HFFc6 (cell line): ENCODE measurements at regions not wholly inside any gene's neighbourhood (a gene's known extent, or its start where the extent isn't known, plus 50 kb on each side); places are given as distances from the start of the nearest gene placed in this dataset.

ENCODE experiments used
- DNase-seq: peaks from one replicate; pipeline ENCODE4 v3.0.0-alpha.2; 2018
- H3K27ac Mint-ChIP-seq: 2 replicates; pipeline ENCODE4 v1.8.0; 2020; ENCODE audit warnings: mild to moderate bottlenecking, mixed read lengths
- H3K27me3 Mint-ChIP-seq: 2 replicates; pipeline ENCODE4 v1.8.0; 2021; ENCODE audit warnings: mild to moderate bottlenecking, moderate library complexity, mixed read lengths; ENCODE audit not compliant: insufficient read depth
- H3K36me3 Mint-ChIP-seq: 2 replicates; pipeline ENCODE4 v1.8.0; 2021; ENCODE audit warnings: low read depth, mixed read lengths
- H3K4me1 Mint-ChIP-seq: 2 replicates; pipeline ENCODE4 v1.8.0; 2020; ENCODE audit warnings: low read depth, mixed read lengths
- H3K4me3 Mint-ChIP-seq: 2 replicates; pipeline ENCODE4 v1.8.0; 2020; ENCODE audit warnings: mild to moderate bottlenecking, moderate library complexity, mixed read lengths
- H3K9me3 Mint-ChIP-seq: 2 replicates; pipeline ENCODE4 v1.8.0; 2020; ENCODE audit warnings: mild to moderate bottlenecking, mixed read lengths
- CTCF ChIP-seq: fragments of 200-600 bp; sonication (generic); IDR thresholded peaks from 2 replicates; pipeline ENCODE4 v1.5.0; 2021; ENCODE audit warnings: antibody characterized with exemption, mild to moderate bottlenecking

GRCh38 chr20:22420116-22420598 lies 164.2 kb downstream of the FOXA2 start:
- peaks cover 12% of the 10 kb centered on the region; the same call in 1 of the 2 replicates for H3K36me3 Mint-ChIP-seq
- no peak overlapping the region for H3K4me3 Mint-ChIP-seq
- peaks cover 1% of the 10 kb centered on the region for H3K27me3 Mint-ChIP-seq
- no peak overlapping the region for H3K27ac Mint-ChIP-seq
- no peaks in the 10 kb centered on the region for H3K4me1 Mint-ChIP-seq
- H3K9me3 Mint-ChIP-seq, result peaks cover 49% of the 10 kb centered on the region
- TF ChIP-seq CTCF, result no peak
- DNase-seq, result no peak

GRCh38 chr20:22418738-22419137 lies 165.6 kb downstream of the FOXA2 start:
- Mint-ChIP-seq H3K36me3 (peaks cover 12% of the 10 kb centered on the region; the same call in 1 of the 2 replicates), H3K27me3 (peaks cover 1% of the 10 kb centered on the region), H3K27ac (no peak overlapping the region), H3K4me1 (no peaks in the 10 kb centered on the region), H3K4me3 (no peak overlapping the region), H3K9me3 (peaks cover 51% of the 10 kb centered on the region)
- no peak for TF ChIP-seq CTCF
- no peak for DNase-seq

DNA sequence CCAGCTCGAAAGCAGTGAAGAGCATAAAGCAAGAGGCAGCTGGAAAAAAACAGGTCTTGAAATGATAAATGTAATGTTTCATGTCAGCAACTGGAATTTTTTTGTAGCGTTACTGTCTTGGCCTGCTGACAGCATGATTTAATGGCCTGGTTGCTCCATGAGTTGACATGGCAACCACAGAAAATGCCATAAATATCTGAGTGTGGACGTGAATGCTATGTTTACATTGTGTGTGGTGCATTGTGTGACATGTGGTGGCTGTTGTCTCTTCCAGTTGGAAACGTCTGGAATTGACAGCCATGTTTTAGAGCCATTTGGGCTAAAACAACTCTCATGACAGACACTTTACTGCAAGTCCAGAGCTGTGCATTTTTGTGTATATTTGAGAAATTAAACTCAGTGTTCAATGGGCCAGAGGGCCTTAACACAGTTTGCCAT lies 170.0 kb downstream of the FOXA2 start:
- H3K27me3 Mint-ChIP-seq, result peaks cover 1% of the 10 kb centered on the region; the same call in 1 of the 2 replicates
- H3K27ac Mint-ChIP-seq, result no peak overlapping the region
- peaks cover 12% of the 10 kb centered on the region; the same call in 1 of the 2 replicates for H3K36me3 Mint-ChIP-seq
- H3K4me1 Mint-ChIP-seq, result no peaks in the 10 kb centered on the region
- TF ChIP-seq CTCF, result no peak
- peaks cover 55% of the 10 kb centered on the region for H3K9me3 Mint-ChIP-seq
- DNase-seq, result no peak
- H3K4me3 Mint-ChIP-seq, result no peak overlapping the region

DNA sequence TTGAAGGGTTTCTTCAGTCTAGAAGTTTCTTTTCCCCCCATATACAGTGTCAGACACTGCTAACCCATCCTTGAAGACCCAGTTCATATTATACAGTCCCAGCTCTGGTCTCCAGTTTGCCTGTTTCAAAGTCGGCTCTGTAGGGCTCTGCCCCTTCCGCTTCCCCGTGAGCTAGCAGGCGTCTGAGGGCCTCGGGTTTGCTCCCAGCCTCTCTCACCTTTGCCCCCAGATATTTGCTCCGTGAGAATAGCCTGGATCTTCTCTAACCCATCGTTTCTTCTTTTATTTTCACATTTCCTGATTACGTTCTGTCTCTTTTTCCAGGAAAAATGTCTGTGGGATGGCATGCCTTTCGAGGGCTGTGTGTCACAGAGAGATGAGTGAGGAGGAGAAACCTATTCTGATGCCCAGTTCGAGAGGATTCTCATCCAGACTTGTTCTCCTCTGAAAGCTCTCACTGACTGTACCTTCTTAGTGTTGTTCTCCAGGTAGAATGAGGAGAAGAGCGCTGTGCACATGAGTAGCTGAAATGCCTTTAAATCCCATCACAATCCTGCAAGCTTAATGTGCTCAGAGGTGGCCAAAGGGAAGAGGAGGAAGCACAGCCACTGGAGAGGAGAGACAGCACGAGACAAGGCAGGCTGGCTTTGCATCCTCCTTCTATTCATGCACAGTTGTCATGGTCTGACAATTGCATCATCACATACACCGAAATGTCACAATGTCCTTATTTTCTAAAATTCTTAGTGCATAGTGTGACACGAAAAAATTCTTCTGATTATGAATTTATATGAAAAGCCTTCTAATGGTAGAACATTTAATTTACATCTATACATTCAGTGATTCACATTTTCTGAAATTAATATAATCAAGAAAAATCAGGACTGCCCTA lies 171.1 kb downstream of the FOXA2 start:
- H3K4me1 Mint-ChIP-seq, result no peaks in the 10 kb centered on the region
- no peak overlapping the region for H3K27ac Mint-ChIP-seq
- no peak for DNase-seq
- H3K36me3 Mint-ChIP-seq, result peaks cover 12% of the 10 kb centered on the region; the same call in 1 of the 2 replicates
- peaks cover 60% of the 10 kb centered on the region for H3K9me3 Mint-ChIP-seq
- no peak for TF ChIP-seq CTCF
- peaks cover 1% of the 10 kb centered on the region; the same call in 1 of the 2 replicates for H3K27me3 Mint-ChIP-seq
- no peak overlapping the region for H3K4me3 Mint-ChIP-seq

GRCh38 chr20:22411627-22412450 lies 172.5 kb downstream of the FOXA2 start:
- H3K4me3 Mint-ChIP-seq, result no peak overlapping the region
- H3K9me3 Mint-ChIP-seq, result peaks cover 62% of the 10 kb centered on the region
- H3K36me3 Mint-ChIP-seq, result peaks cover 8% of the 10 kb centered on the region; the same call in 1 of the 2 replicates
- H3K4me1 Mint-ChIP-seq, result no peaks in the 10 kb centered on the region
- no peak for DNase-seq
- TF ChIP-seq CTCF, result no peak
- no peaks in the 10 kb centered on the region; the same call in 1 of the 2 replicates for H3K27me3 Mint-ChIP-seq
- H3K27ac Mint-ChIP-seq, result no peak overlapping the region
